Rectal smooth muscle tissue (tissue), 1 donor: ENCODE measurements at regions not wholly inside any gene's neighbourhood (a gene's known extent, or its start where the extent isn't known, plus 50 kb on each side); places are given as distances from the start of the nearest gene placed in this dataset.
"Not testable (repeated sequence)": the region's sequence is repeated elsewhere in the genome, so short reads cannot be mapped to it uniquely, and the experiment has no call there.

Source experiments
- H3K27ac ChIP-seq: one replicate; pipeline ENCODE4 v1.7.0; 2013; ENCODE audit warnings: low read depth, low read length, inconsistent platforms
- H3K27me3 ChIP-seq: one replicate; pipeline ENCODE4 v1.7.0; 2013; ENCODE audit warnings: low read length; ENCODE audit not compliant: control insufficient read depth, insufficient read depth
- H3K36me3 ChIP-seq: one replicate; pipeline ENCODE4 v1.7.0; 2013; ENCODE audit warnings: low read length; ENCODE audit not compliant: control insufficient read depth, insufficient read depth
- H3K4me1 ChIP-seq: one replicate; pipeline ENCODE4 v1.7.0; 2013; ENCODE audit warnings: low read length; ENCODE audit not compliant: control insufficient read depth, insufficient read depth
- H3K4me3 ChIP-seq: one replicate; pipeline ENCODE4 v1.7.0; 2013; ENCODE audit warnings: low read length
- H3K9ac ChIP-seq: one replicate; pipeline ENCODE4 v1.7.0; 2013; ENCODE audit warnings: low read length

- no peaks in the 10 kb centered on the region for H3K36me3 ChIP-seq
- no peak overlapping the region for H3K27ac ChIP-seq
- no peaks in the 10 kb centered on the region for H3K4me1 ChIP-seq
- no peak overlapping the region for H3K9ac ChIP-seq
- H3K27me3 ChIP-seq, result no peaks in the 10 kb centered on the region
- no peak overlapping the region for H3K4me3 ChIP-seq
Measured at GRCh38 chr3:67064105-67064504, 66.0 kb downstream of the KBTBD8 start.

GRCh38 chr3:67067251-67067650 is 69.1 kb downstream of the KBTBD8 start:
- Histone ChIP-seq H3K4me3 (no peak overlapping the region), H3K9ac (no peak overlapping the region), H3K27me3 (no peaks in the 10 kb centered on the region), H3K36me3 (no peaks in the 10 kb centered on the region), H3K27ac (no peak overlapping the region), H3K4me1 (no peaks in the 10 kb centered on the region)

GRCh38 chr3:67072640-67073039 is 74.5 kb downstream of the KBTBD8 start:
- H3K27ac ChIP-seq, H3K4me1 ChIP-seq, H3K27me3 ChIP-seq, H3K9ac ChIP-seq, H3K36me3 ChIP-seq, H3K4me3 ChIP-seq: not testable (repeated sequence)

- H3K27me3 ChIP-seq, result no peaks in the 10 kb centered on the region
- no peak overlapping the region for H3K27ac ChIP-seq
- no peak overlapping the region for H3K9ac ChIP-seq
- no peak overlapping the region for H3K4me3 ChIP-seq
- no peaks in the 10 kb centered on the region for H3K36me3 ChIP-seq
- H3K4me1 ChIP-seq, result no peaks in the 10 kb centered on the region
Measured at GRCh38 chr3:67073812-67074211, 75.7 kb downstream of the KBTBD8 start.

GRCh38 chr3:67075295-67075694 is 77.2 kb downstream of the KBTBD8 start:
- Histone ChIP-seq H3K36me3 (no peaks in the 10 kb centered on the region), H3K27me3 (no peaks in the 10 kb centered on the region), H3K27ac (no peak overlapping the region), H3K4me3 (no peak overlapping the region), H3K4me1 (no peaks in the 10 kb centered on the region), H3K9ac (no peak overlapping the region)

- Histone ChIP-seq H3K36me3 (no peaks in the 10 kb centered on the region), H3K4me3 (no peak overlapping the region), H3K4me1 (no peaks in the 10 kb centered on the region), H3K9ac (no peak overlapping the region), H3K27me3 (no peaks in the 10 kb centered on the region), H3K27ac (no peak overlapping the region)
Measured at GRCh38 chr3:67076607-67077006, 78.5 kb downstream of the KBTBD8 start.

GRCh38 chr3:67077656-67078055 is 79.5 kb downstream of the KBTBD8 start:
- H3K27ac ChIP-seq, result no peak overlapping the region
- no peak overlapping the region for H3K4me3 ChIP-seq
- no peaks in the 10 kb centered on the region for H3K36me3 ChIP-seq
- no peak overlapping the region for H3K9ac ChIP-seq
- H3K27me3 ChIP-seq, result no peaks in the 10 kb centered on the region
- no peaks in the 10 kb centered on the region for H3K4me1 ChIP-seq

GRCh38 chr3:67082533-67083024 is 84.5 kb downstream of the KBTBD8 start:
- Histone ChIP-seq H3K9ac (no peak overlapping the region), H3K27ac (no peak overlapping the region), H3K4me3 (no peak overlapping the region), H3K27me3 (no peaks in the 10 kb centered on the region), H3K36me3 (no peaks in the 10 kb centered on the region), H3K4me1 (no peaks in the 10 kb centered on the region)

- H3K27me3 ChIP-seq, result no peaks in the 10 kb centered on the region
- H3K4me1 ChIP-seq, result no peaks in the 10 kb centered on the region
Measured at GRCh38 chr3:67083277-67083676, 85.2 kb downstream of the KBTBD8 start.

GRCh38 chr3:67087788-67088187 is 89.7 kb downstream of the KBTBD8 start:
- H3K36me3 ChIP-seq, result no peaks in the 10 kb centered on the region
- H3K4me1 ChIP-seq, result no peaks in the 10 kb centered on the region
- H3K27me3 ChIP-seq, result no peaks in the 10 kb centered on the region
- H3K9ac ChIP-seq, result no peak overlapping the region
- H3K27ac ChIP-seq, result no peak overlapping the region
- H3K4me3 ChIP-seq, result no peak overlapping the region

More at GRCh38 chr3:67083277-67083676, 85.2 kb downstream of the KBTBD8 start:
- Histone ChIP-seq H3K9ac (no peak overlapping the region), H3K36me3 (no peaks in the 10 kb centered on the region), H3K27ac (no peak overlapping the region), H3K4me3 (no peak overlapping the region)

GRCh38 chr3:67090474-67090873 is 92.4 kb downstream of the KBTBD8 start:
- Histone ChIP-seq H3K27ac (no peak overlapping the region), H3K4me3 (no peak overlapping the region), H3K9ac (no peak overlapping the region), H3K4me1 (peaks cover 9% of the 10 kb centered on the region), H3K36me3 (no peaks in the 10 kb centered on the region), H3K27me3 (no peaks in the 10 kb centered on the region)

GRCh38 chr3:67093305-67093704 is 95.2 kb downstream of the KBTBD8 start:
- Histone ChIP-seq H3K27ac (no peak overlapping the region), H3K27me3 (no peaks in the 10 kb centered on the region), H3K36me3 (no peaks in the 10 kb centered on the region), H3K4me1 (peaks cover 12% of the 10 kb centered on the region), H3K4me3 (no peak overlapping the region), H3K9ac (no peak overlapping the region)

- peak overlapping the region; percentile 51 for H3K27ac ChIP-seq
- H3K4me3 ChIP-seq, result no peak overlapping the region
- H3K9ac ChIP-seq, result no peak overlapping the region
- peaks cover 12% of the 10 kb centered on the region for H3K4me1 ChIP-seq
- H3K36me3 ChIP-seq, result no peaks in the 10 kb centered on the region
- H3K27me3 ChIP-seq, result no peaks in the 10 kb centered on the region
Measured at GRCh38 chr3:67094167-67094566, 96.1 kb downstream of the KBTBD8 start.
